Right hindlimb (tissue), 1 donor: ENCODE measurements at regions not wholly inside any gene's neighbourhood (a gene's known extent, or its start where the extent isn't known, plus 50 kb on each side); places are given as distances from the start of the nearest gene placed in this dataset.
"Not testable (repeated sequence)": the region's sequence is repeated elsewhere in the genome, so short reads cannot be mapped to it uniquely, and the experiment has no call there.

ENCODE experiments used
- DNase-seq: peaks from one replicate; pipeline ENCODE4 v3.0.0-alpha.2; 2018

GRCh38 chr10:53521046-53521445 is 748.5 kb upstream of the MBL2 start:
- DNase-seq = no peak

- DNase-seq = no peak
Observed at GRCh38 chr10:53508197-53508596, 735.6 kb upstream of the MBL2 start.

GRCh38 chr10:53504492-53504891 is 731.9 kb upstream of the MBL2 start:
- DNase-seq = not testable (repeated sequence)

GRCh38 chr10:53491774-53492173 is 719.2 kb upstream of the MBL2 start:
- no peak for DNase-seq

GRCh38 chr10:53490553-53490952 is 718.0 kb upstream of the MBL2 start:
- DNase-seq = no peak

GRCh38 chr10:53489335-53490182 is 717.0 kb upstream of the MBL2 start:
- DNase-seq = no peak

GRCh38 chr10:53487019-53487983 is 714.7 kb upstream of the MBL2 start:
- DNase-seq = no peak

GRCh38 chr10:53485422-53485821 is 712.8 kb upstream of the MBL2 start:
- DNase-seq = not testable (repeated sequence)

- DNase-seq = no peak
Observed at GRCh38 chr10:53479365-53479764, 706.8 kb upstream of the MBL2 start.

- DNase-seq = no peak
Observed at GRCh38 chr10:53477313-53477675, 704.7 kb upstream of the MBL2 start.

GRCh38 chr10:53476650-53477312 is 704.2 kb upstream of the MBL2 start:
- no peak for DNase-seq

GRCh38 chr10:53469383-53469782 is 696.8 kb upstream of the MBL2 start:
- no peak for DNase-seq

GRCh38 chr10:53463539-53463938 is 691.0 kb upstream of the MBL2 start:
- no peak for DNase-seq

GRCh38 chr10:53458007-53458406 is 685.4 kb upstream of the MBL2 start:
- DNase-seq = no peak

- DNase-seq = no peak
Observed at GRCh38 chr10:53453196-53453595, 680.6 kb upstream of the MBL2 start.

- DNase-seq = no peak
Observed at GRCh38 chr10:53447576-53447975, 675.0 kb upstream of the MBL2 start.

GRCh38 chr10:53441843-53442242 is 669.3 kb upstream of the MBL2 start:
- no peak for DNase-seq

- no peak for DNase-seq
Observed at GRCh38 chr10:53440601-53441000, 668.0 kb upstream of the MBL2 start.

- not testable (repeated sequence) for DNase-seq
Observed at GRCh38 chr10:53439075-53439474, 666.5 kb upstream of the MBL2 start.

GRCh38 chr10:53434413-53434812 is 661.8 kb upstream of the MBL2 start:
- DNase-seq = no peak

- DNase-seq = no peak
Observed at GRCh38 chr10:53432035-53432434, 659.5 kb upstream of the MBL2 start.

GRCh38 chr10:53430974-53431373 is 658.4 kb upstream of the MBL2 start:
- no peak for DNase-seq
